GM23248 (cell line): ENCODE measurements at regions not wholly inside any gene's neighbourhood (a gene's known extent, or its start where the extent isn't known, plus 50 kb on each side); places are given as distances from the start of the nearest gene placed in this dataset.

Experiments
- DNase-seq: peaks from one replicate; pipeline ENCODE4 v3.0.0-alpha.2; 2015
- H2AFZ ChIP-seq: fragments of 200-600 bp; sonication (generic); 2 replicates; pipeline ENCODE4 v1.6.1; 2016; ENCODE audit warnings: antibody characterized with exemption
- H3F3A ChIP-seq: fragments of 200-600 bp; sonication (generic); 2 replicates; pipeline ENCODE4 v1.6.1; 2016; ENCODE audit warnings: mild to moderate bottlenecking, antibody characterized with exemption, mixed run types; ENCODE audit not compliant: insufficient read depth
- H3K27ac ChIP-seq: fragments of 200-600 bp; sonication (generic); 2 replicates; pipeline ENCODE4 v1.5.1; 2016; ENCODE audit warnings: mild to moderate bottlenecking
- H3K27me3 ChIP-seq: fragments of 200-600 bp; sonication (generic); replicated peaks from 2 replicates; pipeline ENCODE4 v1.6.1; 2016; ENCODE audit warnings: mild to moderate bottlenecking; ENCODE audit not compliant: insufficient read depth
- H3K36me3 ChIP-seq: fragments of 200-600 bp; sonication (generic); 2 replicates; pipeline ENCODE4 v1.6.1; 2016; ENCODE audit warnings: low read depth, mild to moderate bottlenecking
- H3K4me1 ChIP-seq: fragments of 200-600 bp; sonication (generic); 2 replicates; pipeline ENCODE4 v1.6.1; 2016; ENCODE audit warnings: mild to moderate bottlenecking; ENCODE audit not compliant: insufficient read depth
- H3K4me2 ChIP-seq: fragments of 200-600 bp; sonication (generic); one replicate; pipeline ENCODE4 v1.6.1; 2016; ENCODE audit warnings: mild to moderate bottlenecking; ENCODE audit not compliant: unreplicated experiment
- H3K4me3 ChIP-seq: fragments of 200-600 bp; sonication (generic); 2 replicates; pipeline ENCODE4 v1.5.1; 2016; ENCODE audit warnings: mild to moderate bottlenecking
- H3K79me2 ChIP-seq: fragments of 200-600 bp; sonication (generic); 2 replicates; pipeline ENCODE4 v1.6.1; 2016; ENCODE audit warnings: mild to moderate bottlenecking; ENCODE audit not compliant: insufficient read depth
- H3K9ac ChIP-seq: fragments of 200-600 bp; sonication (generic); 2 replicates; pipeline ENCODE4 v1.6.1; 2016; ENCODE audit warnings: mild to moderate bottlenecking
- H3K9me2 ChIP-seq: fragments of 200-600 bp; sonication (generic); 2 replicates; pipeline ENCODE4 v1.6.1; 2016; ENCODE audit warnings: mixed run types, mild to moderate bottlenecking, moderate library complexity; ENCODE audit not compliant: insufficient read depth
- H3K9me3 ChIP-seq: fragments of 200-600 bp; sonication (generic); one replicate; pipeline ENCODE4 v1.6.1; 2017; ENCODE audit warnings: low read depth
- H4K20me1 ChIP-seq: fragments of 200-600 bp; sonication (generic); 2 replicates; pipeline ENCODE4 v1.6.0; 2016; ENCODE audit not compliant: insufficient read depth
- EZH2 ChIP-seq: fragments of 200-600 bp; sonication (generic); IDR thresholded peaks from 2 replicates; pipeline ENCODE4 v1.6.1; 2018; ENCODE audit warnings: antibody characterized with exemption, mild to moderate bottlenecking; ENCODE audit not compliant: insufficient read depth, poor library complexity, severe bottlenecking
- EZH2phosphoT487 ChIP-seq: fragments of 200-600 bp; sonication (generic); IDR thresholded peaks from 2 replicates; pipeline ENCODE4 v1.6.1; 2018; ENCODE audit warnings: antibody characterized with exemption, moderate library complexity, mild to moderate bottlenecking, low read depth; ENCODE audit not compliant: insufficient read depth
- WGBS, 2 experiments: methylation state at CpG; one replicate each; pipeline ENCODE4 v1.1.6; 2015 to 2017; ENCODE audit warnings: low lambda C conversion rate in 2 of 2, low coverage in 1 of 2; ENCODE audit errors: missing lambda C conversion rate in 2 of 2; 5-methylcytosine and 5-hydroxymethylcytosine counted together
- in situ Hi-C: fragments of 300-500 bp; cut with MboI; formaldehyde crosslinking; loops from 2 replicates; pipeline ENCODE4 v1.15.0; 2020

DNA sequence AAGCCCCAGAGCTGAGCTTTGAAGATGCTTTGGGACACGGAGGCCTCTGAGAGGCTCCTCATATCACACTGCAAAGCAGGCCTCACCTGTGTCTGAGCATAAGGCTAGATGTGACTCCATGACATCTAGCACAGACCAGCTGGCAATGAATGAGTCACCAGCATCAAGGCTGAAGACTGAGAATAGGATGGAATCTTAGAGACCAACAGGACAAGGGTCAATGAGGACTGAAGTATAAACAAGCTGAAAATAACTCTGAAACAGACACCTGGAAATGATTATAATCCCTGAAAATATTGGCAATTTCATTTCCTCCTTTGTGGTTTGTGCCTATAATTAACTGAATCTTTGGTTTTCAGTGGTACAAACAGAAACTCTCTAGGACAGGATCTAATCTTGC lies 87.1 kb upstream of the PRPS1 start:
- H3K4me2 ChIP-seq, result no peak overlapping the region
- no peaks in the 10 kb centered on the region for H3K9me2 ChIP-seq
- no peak overlapping the region for H2AFZ ChIP-seq
- no peak overlapping the region for H3K4me3 ChIP-seq
- H3K27ac ChIP-seq, result no peak overlapping the region
- peak; percentile 6 for DNase-seq
- no peaks in the 10 kb centered on the region for H3K9me3 ChIP-seq
- H3K79me2 ChIP-seq, result no peaks in the 10 kb centered on the region
- H3K4me1 ChIP-seq, result no peaks in the 10 kb centered on the region
- no peaks in the 10 kb centered on the region for H4K20me1 ChIP-seq
- no peaks in the 10 kb centered on the region for H3K27me3 ChIP-seq
- in situ Hi-C loops, result loop anchor here (10.0 kb wide), 1 partner anchor 104 kb away; no protein-coding TSS in a partner anchor
- TF ChIP-seq EZH2, result no peak
- TF ChIP-seq EZH2phosphoT487, result no peak
- 67 to 75% methylated on average over 1 of the region's 1 CpG for WGBS, 2 experiments
- no peak overlapping the region for H3K9ac ChIP-seq
- no peaks in the 10 kb centered on the region for H3K36me3 ChIP-seq
- no peaks in the 10 kb centered on the region for H3F3A ChIP-seq

DNA sequence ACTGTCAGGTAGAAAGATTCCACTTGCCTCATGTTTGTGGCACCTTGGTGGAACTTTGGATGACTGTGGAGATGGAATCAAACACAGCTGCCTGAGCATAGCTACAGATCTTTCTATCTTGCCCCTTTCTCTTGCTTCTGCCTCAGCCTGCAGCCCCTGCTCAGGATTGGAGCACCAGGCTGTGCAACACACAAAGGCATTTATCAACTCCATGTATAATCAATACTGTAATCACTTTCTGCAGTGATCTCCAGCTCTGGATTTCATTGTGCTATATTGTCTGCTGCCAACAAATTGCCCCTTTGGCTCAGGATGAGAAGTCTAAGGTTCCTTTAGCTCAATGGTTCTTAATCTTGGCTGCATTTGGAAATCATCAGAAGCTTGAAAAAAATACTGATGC lies 86.3 kb upstream of the PRPS1 start:
- no peaks in the 10 kb centered on the region for H3K27me3 ChIP-seq
- no peak overlapping the region for H3K9ac ChIP-seq
- H3K36me3 ChIP-seq, result no peaks in the 10 kb centered on the region
- H3F3A ChIP-seq, result no peaks in the 10 kb centered on the region
- H3K9me3 ChIP-seq, result no peaks in the 10 kb centered on the region
- no peak overlapping the region for H2AFZ ChIP-seq
- no peaks in the 10 kb centered on the region for H3K79me2 ChIP-seq
- H3K4me3 ChIP-seq, result no peak overlapping the region
- no peak for DNase-seq
- in situ Hi-C loops, result loop anchor here (10.0 kb wide), 1 partner anchor 103 kb away; no protein-coding TSS in a partner anchor
- no peaks in the 10 kb centered on the region for H4K20me1 ChIP-seq
- H3K9me2 ChIP-seq, result no peaks in the 10 kb centered on the region
- H3K4me1 ChIP-seq, result no peaks in the 10 kb centered on the region
- H3K4me2 ChIP-seq, result no peak overlapping the region
- H3K27ac ChIP-seq, result no peak overlapping the region
- TF ChIP-seq EZH2, result no peak
- no peak for TF ChIP-seq EZH2phosphoT487

GRCh38 chrX:107542500-107542899 lies 85.8 kb upstream of the PRPS1 start:
- H3K27ac ChIP-seq, result no peak overlapping the region

GRCh38 chrX:107547621-107548020 lies 80.7 kb upstream of the PRPS1 start:
- H3K4me2 ChIP-seq, result no peak overlapping the region
- no peaks in the 10 kb centered on the region for H3K79me2 ChIP-seq
- no peaks in the 10 kb centered on the region for H3K27me3 ChIP-seq
- H3K9me2 ChIP-seq, result no peaks in the 10 kb centered on the region
- no peak overlapping the region for H3K4me3 ChIP-seq
- no peaks in the 10 kb centered on the region for H3K9me3 ChIP-seq
- no peak overlapping the region for H3K27ac ChIP-seq
- H3K9ac ChIP-seq, result no peak overlapping the region
- no peaks in the 10 kb centered on the region for H3F3A ChIP-seq
- TF ChIP-seq EZH2, result no peak
- no peak for TF ChIP-seq EZH2phosphoT487
- DNase-seq, result no peak
- H2AFZ ChIP-seq, result no peak overlapping the region
- H3K36me3 ChIP-seq, result no peaks in the 10 kb centered on the region
- peaks cover 4% of the 10 kb centered on the region for H3K4me1 ChIP-seq
- H4K20me1 ChIP-seq, result no peaks in the 10 kb centered on the region
- in situ Hi-C loops, result loop anchor here (10.0 kb wide), 1 partner anchor 97 kb away; no protein-coding TSS in a partner anchor
- 60 to 62% methylated on average over 5 to 7 of the region's 7 CpGs for WGBS, 2 experiments

More at GRCh38 chrX:107542500-107542899, 85.8 kb upstream of the PRPS1 start:
- TF ChIP-seq EZH2, result no peak
- TF ChIP-seq EZH2phosphoT487, result no peak
- H3F3A ChIP-seq, result no peaks in the 10 kb centered on the region
- peak; percentile 30 for DNase-seq
- H3K36me3 ChIP-seq, result no peaks in the 10 kb centered on the region
- no peak overlapping the region for H3K9ac ChIP-seq
- WGBS, 2 experiments, result 10 to 51% methylated on average over 1 to 2 of the region's 2 CpGs
- no peaks in the 10 kb centered on the region for H3K9me3 ChIP-seq
- in situ Hi-C loops, result loop anchor here (10.0 kb wide), 1 partner anchor 102 kb away; no protein-coding TSS in a partner anchor
- H2AFZ ChIP-seq, result no peak overlapping the region
- no peaks in the 10 kb centered on the region for H3K4me1 ChIP-seq
- H4K20me1 ChIP-seq, result no peaks in the 10 kb centered on the region
- H3K4me3 ChIP-seq, result no peak overlapping the region
- no peaks in the 10 kb centered on the region for H3K27me3 ChIP-seq
- H3K9me2 ChIP-seq, result no peaks in the 10 kb centered on the region
- H3K4me2 ChIP-seq, result no peak overlapping the region
- no peaks in the 10 kb centered on the region for H3K79me2 ChIP-seq

DNA sequence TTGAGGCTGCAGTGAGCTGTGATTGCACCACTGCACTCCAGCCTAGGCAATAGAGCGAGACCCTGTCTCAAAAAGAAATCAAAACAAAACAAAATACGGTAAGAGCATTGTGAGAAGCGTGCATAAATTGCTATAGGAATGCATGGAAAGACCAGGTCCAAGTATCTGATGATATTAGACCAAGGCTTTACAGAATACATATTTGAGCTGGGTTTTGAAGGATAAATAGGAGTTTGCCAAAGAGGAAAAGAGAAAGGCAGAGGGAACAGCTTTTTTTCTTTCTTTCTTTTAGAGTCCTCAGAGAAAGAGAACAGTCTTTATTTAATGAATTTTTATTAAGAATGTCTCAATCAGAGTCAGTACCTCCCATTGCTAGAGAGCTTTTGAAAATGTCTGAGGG lies 79.5 kb upstream of the PRPS1 start:
- Histone ChIP-seq H4K20me1 (no peaks in the 10 kb centered on the region), H3K27me3 (no peaks in the 10 kb centered on the region), H3K27ac (no peak overlapping the region), H3K9me3 (no peaks in the 10 kb centered on the region), H3K4me2 (no peak overlapping the region), H3K4me3 (no peak overlapping the region), H3K9ac (no peak overlapping the region), H3K9me2 (no peaks in the 10 kb centered on the region), H3K36me3 (no peaks in the 10 kb centered on the region), H3K79me2 (no peaks in the 10 kb centered on the region), H2AFZ (no peak overlapping the region), H3K4me1 (peaks cover 7% of the 10 kb centered on the region), H3F3A (no peaks in the 10 kb centered on the region)
- in situ Hi-C loops, result loop anchor here (10.0 kb wide), 1 partner anchor 96 kb away; no protein-coding TSS in a partner anchor
- TF ChIP-seq EZH2phosphoT487 (no peak), EZH2 (no peak)
- DNase-seq, result no peak
- WGBS, 2 experiments, result 81 to 92% methylated on average over 3 of the region's 3 CpGs
